ENCODE measurements at regions not wholly inside any gene's neighbourhood (a gene's known extent, or its start where the extent isn't known, plus 50 kb on each side); places are given as distances from the start of the nearest gene placed in this dataset.
A peak's percentile ranks its signal among the peaks of the same experiment; 100 is the strongest.
"Not testable (repeated sequence)": the region's sequence is repeated elsewhere in the genome, so short reads cannot be mapped to it uniquely, and the experiment has no call there.

GRCh38 chr1:112818990-112819689, 104.0 kb upstream of the PPM1J start:
- DNase-seq (ENCODE audit: low read depth in 2 of 2): no peak

GRCh38 chr1:112817555-112818373, 102.6 kb upstream of the PPM1J start:
- no peak for DNase-seq (ENCODE audit: low read depth in 2 of 2)

GRCh38 chr1:112815376-112815775, 100.2 kb upstream of the PPM1J start:
- no peak for DNase-seq (ENCODE audit: low read depth in 2 of 2)

GRCh38 chr1:112814645-112815044, 99.5 kb upstream of the PPM1J start:
- DNase-seq (ENCODE audit: low read depth in 2 of 2): not testable (repeated sequence)

- DNase-seq (ENCODE audit: low read depth in 2 of 2): peak; percentile 11 to 38
These were observed 93.9 kb upstream of the PPM1J start for GRCh38 chr1:112808861-112809684.

GRCh38 chr1:112807999-112808398, 92.9 kb upstream of the PPM1J start:
- DNase-seq (ENCODE audit: low read depth in 2 of 2): no peak

- no peak for DNase-seq (ENCODE audit: low read depth in 2 of 2)
These were observed 92.0 kb upstream of the PPM1J start for GRCh38 chr1:112807117-112807516.

- DNase-seq (ENCODE audit: low read depth in 2 of 2): no peak
These were observed 91.0 kb upstream of the PPM1J start for GRCh38 chr1:112806090-112806642.

- no peak for DNase-seq (ENCODE audit: low read depth in 2 of 2)
These were observed 90.2 kb upstream of the PPM1J start for GRCh38 chr1:112805155-112805853.

- peak in 1 of 2 donors; percentile 13 for DNase-seq (ENCODE audit: low read depth in 2 of 2)
These were observed 89.0 kb upstream of the PPM1J start for GRCh38 chr1:112803906-112804762.

GRCh38 chr1:112800289-112800688, 85.2 kb upstream of the PPM1J start:
- DNase-seq (ENCODE audit: low read depth in 2 of 2): no peak

- DNase-seq (ENCODE audit: low read depth in 2 of 2): no peak
These were observed 83.2 kb upstream of the PPM1J start for GRCh38 chr1:112798292-112798691.

GRCh38 chr1:112797224-112797623, 82.1 kb upstream of the PPM1J start:
- DNase-seq (ENCODE audit: low read depth in 2 of 2): no peak

GRCh38 chr1:112794654-112795239, 79.6 kb upstream of the PPM1J start:
- DNase-seq (ENCODE audit: low read depth in 2 of 2): no peak

GRCh38 chr1:112793631-112794565, 78.8 kb upstream of the PPM1J start:
- DNase-seq (ENCODE audit: low read depth in 2 of 2): no peak

GRCh38 chr1:112791723-112792104, 76.6 kb upstream of the PPM1J start:
- DNase-seq (ENCODE audit: low read depth in 2 of 2): no peak

- DNase-seq (ENCODE audit: low read depth in 2 of 2): no peak
These were observed 76.0 kb upstream of the PPM1J start for GRCh38 chr1:112790920-112791722.

- no peak for DNase-seq (ENCODE audit: low read depth in 2 of 2)
These were observed 73.4 kb upstream of the PPM1J start for GRCh38 chr1:112788561-112788960.

Measured in stimulated activated CD8-positive, alpha-beta memory T cell treated with anti-CD3 and anti-CD28 coated beads, Interleukin-7, amount 100 ng/mL, for 4 hours (primary cell).